KBM-7 (cell line): ENCODE measurements at regions not wholly inside any gene's neighbourhood (a gene's known extent, or its start where the extent isn't known, plus 50 kb on each side); places are given as distances from the start of the nearest gene placed in this dataset.

ENCODE experiments used
- DNase-seq: peaks from one replicate; pipeline ENCODE4 v3.0.0-alpha.2; 2015
- in situ Hi-C: fragments of 300-500 bp; cut with MboI; formaldehyde crosslinking; loops from 2 replicates; pipeline ENCODE4 v1.14.3; 2020; ENCODE audit warnings: low sequenced_read_pairs, low pct_unique_long_range_greater_than_20kb, mixed read lengths

DNA sequence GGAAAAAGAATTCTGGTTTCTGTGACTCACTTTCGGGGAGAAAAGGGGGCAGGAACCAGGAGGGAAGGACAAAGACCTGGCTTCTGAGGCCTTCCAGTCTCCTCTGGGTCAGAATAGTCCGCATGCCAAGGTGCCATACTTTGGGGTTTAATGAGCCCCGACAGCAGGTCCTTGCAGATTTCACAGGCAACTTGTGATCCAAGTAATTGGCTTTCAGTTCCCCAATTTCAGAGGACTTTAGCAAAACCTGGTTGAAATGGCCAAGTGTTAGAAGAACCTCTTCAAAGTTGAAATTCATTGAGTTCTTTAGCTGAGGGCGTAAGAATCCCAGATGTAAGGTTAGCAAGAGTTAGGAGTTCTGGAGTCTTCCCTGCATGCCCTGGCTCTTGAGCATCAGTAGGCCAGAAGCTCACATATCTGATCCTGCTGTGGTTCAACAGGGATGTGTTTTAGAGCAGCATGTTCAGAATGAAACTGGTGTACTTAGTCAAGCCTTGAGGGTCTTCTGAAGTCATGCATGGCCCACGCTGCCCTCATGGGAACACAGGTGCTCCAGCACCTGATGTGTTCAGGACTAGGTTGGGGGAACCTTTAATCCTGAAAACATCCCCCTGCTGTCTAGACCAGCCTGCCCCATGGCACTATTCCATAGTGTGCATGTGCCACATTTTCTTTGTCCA is 143.0 kb downstream of the NUP35 start:
- DNase-seq = no peak
- in situ Hi-C loops = no loop called here

DNA sequence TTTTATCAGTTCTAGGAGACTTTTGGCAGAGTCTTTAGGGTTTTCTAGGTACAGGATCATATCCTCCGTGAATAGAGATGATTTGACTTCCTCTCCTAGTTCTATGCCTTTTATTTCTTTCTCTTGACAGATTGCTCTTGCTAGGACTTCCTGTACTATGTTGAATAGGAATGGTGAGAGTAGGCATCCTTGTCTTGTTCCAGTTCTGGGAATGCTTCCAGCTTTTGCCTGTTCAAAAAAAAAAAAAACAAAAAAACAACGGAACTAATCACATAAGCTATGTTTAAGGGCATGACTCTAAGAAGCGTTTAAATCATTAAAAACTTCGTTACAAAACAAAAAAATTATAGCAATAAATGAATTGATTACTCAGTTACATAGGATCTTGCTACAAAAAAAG is 145.7 kb downstream of the NUP35 start:
- no peak for DNase-seq
- in situ Hi-C loops = no loop called here

DNA sequence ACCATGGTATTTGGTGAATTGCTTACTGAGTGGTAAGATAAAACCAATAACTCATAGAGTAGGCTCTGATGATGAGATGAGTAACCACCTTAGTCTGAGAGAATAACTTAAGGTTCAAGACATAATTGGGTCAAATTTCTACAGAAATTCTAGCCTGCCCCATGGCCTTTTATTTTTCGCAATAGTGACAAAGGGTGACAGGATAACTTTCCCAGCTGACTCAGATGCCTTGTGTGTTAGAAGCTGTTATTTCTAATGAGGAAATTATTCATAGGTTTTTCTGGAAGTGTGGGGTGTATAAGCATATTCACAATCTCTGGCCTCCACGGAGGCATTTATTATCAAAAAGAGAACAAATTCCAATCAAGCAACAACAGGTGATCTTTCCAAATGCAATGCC is 159.0 kb downstream of the NUP35 start:
- in situ Hi-C loops = no loop called here
- DNase-seq = no peak

DNA sequence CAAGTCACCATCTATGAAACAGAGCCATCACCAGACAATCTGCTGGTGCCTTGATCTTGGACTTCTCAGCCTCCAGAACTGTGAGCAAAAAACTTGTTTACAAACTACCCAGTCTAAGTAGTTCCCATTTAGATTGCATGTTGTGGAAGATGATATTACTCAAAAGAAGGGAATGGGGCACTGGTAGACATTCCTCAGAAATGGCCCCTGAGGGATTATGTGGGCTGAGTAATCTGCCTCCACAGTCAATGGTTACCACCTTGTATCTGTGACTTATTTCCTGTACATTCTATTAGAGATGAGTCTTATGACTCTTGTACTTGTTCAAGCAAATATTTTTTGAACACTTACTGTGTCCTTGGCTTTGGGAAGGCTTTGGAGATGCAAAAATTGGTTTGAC is 160.4 kb downstream of the NUP35 start:
- no peak for DNase-seq

DNA sequence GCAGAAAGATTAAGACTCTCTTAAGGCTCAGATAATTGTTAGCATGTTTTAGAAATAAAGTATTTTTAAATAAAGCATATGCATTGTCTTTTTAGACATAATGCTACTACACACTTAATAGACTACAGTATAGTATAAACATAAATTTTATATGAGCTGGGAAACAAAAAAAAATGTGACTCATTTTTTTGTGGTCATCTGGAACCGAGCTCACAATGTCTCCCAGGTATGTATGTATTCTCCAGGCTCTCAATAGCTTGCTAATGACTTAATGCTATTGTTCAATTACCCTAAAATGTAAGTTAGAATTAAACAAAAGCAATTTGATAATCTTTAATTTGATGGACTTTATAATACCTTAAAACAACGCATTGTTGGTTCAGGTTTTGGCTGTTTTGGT is 167.2 kb downstream of the NUP35 start:
- in situ Hi-C loops = no loop called here
- DNase-seq = no peak

More for the DNA sequence above, 160.4 kb downstream of the NUP35 start:
- in situ Hi-C loops = no loop called here

DNA sequence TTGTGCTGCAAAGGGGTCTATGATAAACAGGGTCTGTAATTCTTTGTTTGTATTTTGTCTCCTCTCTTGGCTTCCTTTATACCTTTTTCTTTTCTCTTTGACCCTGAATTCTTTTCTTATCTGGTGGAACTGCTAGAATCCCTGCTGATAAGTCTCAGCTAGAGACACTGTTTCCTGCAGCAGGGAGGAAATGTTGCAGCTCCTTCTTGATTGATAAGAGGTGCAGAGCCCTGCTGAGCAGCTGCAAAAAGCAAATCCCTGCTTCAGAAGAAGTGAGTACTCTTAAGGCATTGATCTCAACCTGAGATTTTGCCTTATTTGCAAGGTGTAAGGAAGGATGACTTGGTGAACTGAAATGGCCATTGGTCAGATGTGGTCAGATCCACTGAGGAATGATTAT is 167.8 kb downstream of the NUP35 start:
- no peak for DNase-seq
- in situ Hi-C loops = no loop called here

DNA sequence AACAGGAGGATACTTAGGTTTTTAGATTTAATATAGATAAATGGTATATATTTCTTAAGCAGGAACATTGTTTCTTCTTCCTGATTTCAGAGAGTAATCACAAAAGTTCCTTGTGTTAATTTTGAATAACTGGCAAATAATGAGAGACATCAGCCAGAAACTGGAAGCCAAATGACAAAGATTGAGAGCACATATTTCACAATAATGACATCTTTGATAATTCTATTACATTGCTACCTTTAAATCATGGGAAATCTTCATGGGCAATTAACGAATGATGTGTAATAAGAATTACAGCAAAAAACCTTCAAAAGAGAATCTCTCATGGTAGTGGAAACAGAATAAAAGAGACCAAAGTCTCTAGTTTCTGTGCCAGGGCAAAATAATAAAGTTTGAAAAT is 215.1 kb downstream of the NUP35 start:
- DNase-seq = no peak
- in situ Hi-C loops = no loop called here

DNA sequence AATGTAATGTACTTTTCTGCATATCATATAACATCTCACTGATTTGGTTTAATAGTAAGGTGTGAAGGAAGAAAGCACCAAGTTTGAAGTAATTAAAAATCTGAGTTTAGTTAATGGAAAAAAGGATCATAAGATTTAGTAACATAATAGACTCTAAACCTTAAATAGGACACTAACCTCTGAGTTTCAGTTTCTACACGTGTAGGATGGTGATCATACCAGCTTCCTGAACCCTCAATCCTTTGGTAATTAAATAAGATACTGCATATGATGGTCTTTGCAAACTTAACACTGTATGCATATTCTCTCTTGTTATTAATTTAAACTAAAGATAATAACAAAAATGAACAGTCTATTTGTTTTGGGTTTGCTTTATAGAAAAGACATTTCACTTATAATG is 216.8 kb downstream of the NUP35 start:
- in situ Hi-C loops = no loop called here
- DNase-seq = no peak

DNA sequence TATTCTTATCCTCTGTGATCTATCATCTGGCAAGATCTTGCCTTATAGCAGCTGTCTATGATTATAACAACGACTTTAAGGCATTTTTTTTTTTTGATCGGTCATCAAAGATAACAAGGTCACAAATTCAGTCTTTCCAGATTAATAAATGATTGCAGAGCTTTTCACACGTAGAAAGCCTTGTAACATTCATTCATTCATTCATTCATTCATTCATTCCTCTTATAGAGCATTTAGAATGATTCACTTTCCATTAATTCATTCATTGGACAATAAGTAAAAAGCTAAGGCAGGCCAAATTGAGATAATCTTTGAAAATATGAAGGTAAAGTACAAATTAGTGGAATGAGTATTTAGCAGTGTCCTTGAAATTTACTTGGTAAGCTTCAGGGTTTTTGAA is 223.7 kb downstream of the NUP35 start:
- no peak for DNase-seq
- in situ Hi-C loops = no loop called here

DNA sequence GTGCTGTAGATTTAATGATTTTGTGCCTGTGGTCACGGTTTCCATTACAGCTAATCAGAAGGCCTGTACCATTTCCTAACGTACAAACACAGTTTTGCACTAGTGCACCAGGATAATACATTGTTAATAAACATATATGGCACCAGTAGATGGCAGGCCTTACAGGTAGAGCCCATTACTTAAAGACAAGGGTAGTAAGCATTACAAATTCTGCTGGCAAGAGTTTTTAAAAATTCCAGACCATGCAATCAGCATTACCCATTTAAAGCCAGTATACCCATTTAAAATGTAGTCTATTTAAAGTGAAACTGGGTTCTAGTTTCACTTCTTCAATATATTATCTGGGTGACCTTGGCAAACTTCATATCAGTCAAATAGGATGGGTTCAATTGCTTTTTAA is 224.2 kb downstream of the NUP35 start:
- in situ Hi-C loops = no loop called here
- DNase-seq = no peak

DNA sequence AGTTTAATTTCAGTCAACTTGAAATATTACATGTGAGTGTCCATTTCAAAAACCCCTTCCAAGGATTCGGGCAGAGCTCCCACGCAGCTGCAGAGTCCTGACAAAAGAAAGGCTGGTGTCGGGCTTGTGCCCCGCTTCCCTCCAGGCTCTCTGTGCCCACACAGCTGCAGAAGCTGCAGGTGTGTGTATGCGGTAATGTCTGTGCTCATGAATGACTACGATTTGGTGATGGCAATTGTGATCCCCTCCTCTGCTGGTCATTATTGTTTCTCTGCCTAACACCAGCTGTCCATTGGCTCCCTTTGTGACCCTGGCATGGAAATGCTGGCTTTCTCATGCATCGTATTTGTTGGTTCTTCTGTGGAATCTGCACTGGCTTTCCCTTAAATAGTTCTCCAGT is 224.8 kb downstream of the NUP35 start:
- no peak for DNase-seq
- in situ Hi-C loops = no loop called here

DNA sequence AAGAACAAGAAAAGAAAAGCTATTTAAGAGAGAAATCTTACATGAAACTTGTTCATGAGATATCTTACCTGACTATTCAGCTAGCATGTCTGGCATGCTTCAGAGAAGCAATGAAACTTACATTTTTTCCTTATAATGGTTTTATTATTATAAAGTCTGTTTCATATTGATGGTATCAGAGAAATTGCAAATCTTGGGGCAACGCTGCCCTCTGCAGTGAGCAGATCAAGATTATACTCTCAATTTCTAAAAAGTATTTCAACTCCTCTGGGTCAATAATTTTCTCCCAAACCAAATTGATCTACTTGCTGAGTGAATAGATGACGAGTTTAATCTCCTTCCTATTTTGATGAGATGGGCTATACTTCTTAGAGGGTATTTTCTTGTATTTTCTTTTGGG is 235.6 kb downstream of the NUP35 start:
- in situ Hi-C loops = no loop called here
- no peak for DNase-seq

DNA sequence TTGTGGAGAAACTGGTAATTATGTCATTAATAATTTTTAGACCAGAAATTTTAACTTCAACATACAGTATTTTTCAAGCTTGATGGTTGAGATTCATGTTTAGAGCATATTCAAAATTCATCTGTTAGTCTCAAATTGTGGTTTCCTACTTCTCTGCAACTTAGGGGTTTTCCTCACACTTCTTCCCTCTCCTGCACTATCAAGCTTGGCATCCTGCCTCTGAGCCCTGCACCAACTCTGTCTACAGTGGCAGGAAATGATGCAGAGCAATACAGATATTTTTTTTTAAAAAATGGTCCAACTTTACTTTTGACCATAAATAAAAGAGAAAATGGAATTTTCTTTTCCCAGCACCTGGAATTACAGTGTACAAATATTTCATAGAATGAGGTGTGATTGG is 247.3 kb downstream of the NUP35 start:
- DNase-seq = no peak
- in situ Hi-C loops = no loop called here

DNA sequence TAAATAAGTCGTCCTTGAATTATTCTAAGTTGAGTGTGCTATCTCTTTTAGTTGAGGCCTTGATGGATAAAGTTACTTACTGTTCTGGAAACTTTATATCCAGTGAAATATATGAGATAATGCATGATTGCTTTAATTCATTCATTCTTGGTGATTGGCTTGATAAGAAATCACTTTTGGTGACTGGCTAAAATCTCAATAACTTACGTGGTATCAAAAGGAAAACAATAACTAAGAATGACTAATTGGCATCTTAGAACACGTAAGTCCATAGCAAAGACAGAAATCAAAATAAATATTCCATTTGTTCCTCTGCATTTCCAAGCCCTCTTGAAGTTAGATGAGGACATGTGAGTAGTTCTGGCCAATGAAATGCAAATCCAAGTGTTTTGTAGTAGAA is 251.6 kb downstream of the NUP35 start:
- in situ Hi-C loops = no loop called here

DNA sequence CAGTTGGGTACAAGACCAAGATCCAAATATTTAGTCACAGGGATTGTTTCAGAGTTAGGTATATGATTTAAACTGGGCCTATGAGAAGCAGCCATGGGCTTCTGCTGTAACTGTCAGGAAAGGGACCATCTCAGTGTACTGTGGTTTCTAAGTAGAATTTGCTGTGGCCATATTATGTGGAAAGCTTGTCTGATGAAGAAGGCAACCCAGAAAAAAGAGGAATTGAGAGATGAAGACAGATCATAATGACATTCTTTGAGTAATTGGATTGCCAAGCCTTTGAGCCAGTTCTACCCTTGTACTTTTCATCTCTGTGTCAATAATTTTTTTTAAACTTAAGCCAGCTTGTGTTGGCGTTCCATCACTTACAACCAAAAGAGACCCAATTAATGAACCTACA is 259.6 kb downstream of the NUP35 start:
- DNase-seq = no peak
- in situ Hi-C loops = no loop called here

More for the DNA sequence above, 251.6 kb downstream of the NUP35 start:
- no peak for DNase-seq

DNA sequence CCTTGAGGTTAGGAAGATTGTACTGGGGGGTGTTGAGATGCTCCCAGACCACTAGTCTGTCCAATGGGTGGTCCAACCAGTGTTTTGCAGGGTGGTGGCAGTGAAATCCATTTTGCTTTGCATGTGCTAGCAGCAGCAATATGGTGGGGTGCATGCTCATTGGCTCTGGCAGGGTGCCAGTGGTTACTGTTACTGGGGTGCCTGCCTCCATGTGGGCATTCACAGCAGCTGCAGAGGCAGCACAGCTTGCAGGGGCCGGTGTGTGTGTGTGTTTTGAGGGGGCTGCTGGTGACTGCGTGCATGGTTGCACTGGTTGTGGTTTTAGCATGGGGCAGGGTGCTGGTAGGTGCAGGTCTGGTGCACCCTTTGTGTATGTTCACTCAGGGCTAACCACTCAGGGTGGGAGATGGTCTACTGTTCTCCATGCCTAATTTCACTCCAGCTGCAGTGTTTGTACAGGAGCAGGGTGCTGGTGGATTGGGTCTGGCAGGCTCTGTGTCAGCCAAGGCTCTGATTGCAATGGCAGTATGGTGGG is 265.4 kb downstream of the NUP35 start:
- in situ Hi-C loops = no loop called here
- no peak for DNase-seq

DNA sequence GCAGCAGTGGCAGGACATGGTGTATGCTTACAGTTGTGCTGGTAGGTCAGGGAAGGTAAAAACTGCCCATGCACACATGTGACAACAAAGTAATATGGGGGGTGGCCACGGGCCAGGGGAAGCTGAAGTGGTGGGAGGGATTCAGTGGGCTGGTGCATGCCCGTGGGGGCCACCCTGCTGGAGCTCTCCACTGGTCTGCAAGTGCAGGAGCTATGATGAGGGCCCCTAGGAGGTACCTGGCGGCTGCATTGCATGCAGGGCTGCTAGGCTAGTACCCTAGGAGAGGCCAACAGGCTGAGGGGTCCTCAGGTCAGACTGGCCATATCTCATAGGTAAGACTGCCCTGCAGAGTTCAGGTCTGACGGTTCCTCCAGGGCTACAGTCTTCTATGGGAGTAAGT is 265.9 kb downstream of the NUP35 start:
- in situ Hi-C loops = no loop called here
- no peak for DNase-seq

DNA sequence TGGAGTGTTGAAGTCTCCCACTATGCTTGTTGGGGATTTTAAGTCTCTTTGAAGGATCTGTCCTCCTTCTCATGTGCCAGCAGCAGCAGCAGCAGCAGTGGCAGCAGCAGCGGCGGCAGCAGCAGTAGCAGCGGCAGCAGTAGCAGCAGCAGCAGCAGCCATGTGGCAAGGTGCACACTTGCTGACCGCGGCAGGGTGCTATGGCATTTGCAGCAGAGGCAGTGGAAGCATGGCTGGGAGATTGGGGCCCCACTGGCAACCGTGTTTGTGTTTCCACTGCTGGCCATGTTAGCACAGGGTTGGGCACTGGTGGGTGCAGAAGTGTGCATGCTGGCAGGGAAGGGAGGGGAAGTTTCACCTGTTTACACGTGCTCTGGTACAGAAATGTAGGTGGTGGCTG is 280.1 kb downstream of the NUP35 start:
- no peak for DNase-seq
- in situ Hi-C loops = no loop called here

DNA sequence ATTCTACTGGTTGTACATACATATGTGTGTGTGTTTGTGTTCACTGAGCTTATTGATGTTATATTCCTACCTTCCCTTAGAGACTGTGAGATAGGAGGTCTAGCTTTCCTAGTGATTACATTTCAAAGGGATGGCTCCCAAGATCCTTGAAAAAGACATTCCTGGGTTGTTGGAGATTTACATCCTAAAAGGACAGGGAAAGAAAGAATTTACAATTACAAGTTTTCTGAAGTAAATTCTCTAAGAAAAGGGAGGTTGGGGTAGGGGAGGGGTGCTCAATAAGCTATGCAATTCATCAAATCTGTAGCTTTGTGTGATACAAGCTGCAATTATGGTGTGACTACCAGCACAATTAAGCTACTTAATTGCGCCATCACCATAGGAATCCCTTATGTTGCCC is 284.3 kb downstream of the NUP35 start:
- DNase-seq = no peak

DNA sequence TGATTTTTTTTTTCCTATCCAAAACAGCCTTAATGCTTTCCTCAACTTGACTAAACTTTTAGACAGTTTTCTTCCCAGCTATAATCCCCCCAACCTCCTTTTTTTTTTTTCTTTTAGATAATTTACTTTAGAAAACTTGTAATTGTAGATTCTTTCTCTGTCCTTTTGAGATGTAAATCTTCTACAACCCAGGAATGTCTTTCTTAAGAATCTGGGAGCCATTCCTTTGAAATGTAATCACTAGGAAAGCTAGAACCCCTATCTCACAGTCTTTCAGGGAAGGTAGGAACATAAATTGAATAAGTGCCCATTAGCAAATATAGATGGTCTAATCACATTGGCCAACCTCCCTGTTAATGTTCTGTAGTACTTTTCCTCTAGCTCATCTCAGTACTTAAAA is 285.4 kb downstream of the NUP35 start:
- no peak for DNase-seq
- in situ Hi-C loops = no loop called here

More for the DNA sequence above, 284.3 kb downstream of the NUP35 start:
- in situ Hi-C loops = no loop called here

DNA sequence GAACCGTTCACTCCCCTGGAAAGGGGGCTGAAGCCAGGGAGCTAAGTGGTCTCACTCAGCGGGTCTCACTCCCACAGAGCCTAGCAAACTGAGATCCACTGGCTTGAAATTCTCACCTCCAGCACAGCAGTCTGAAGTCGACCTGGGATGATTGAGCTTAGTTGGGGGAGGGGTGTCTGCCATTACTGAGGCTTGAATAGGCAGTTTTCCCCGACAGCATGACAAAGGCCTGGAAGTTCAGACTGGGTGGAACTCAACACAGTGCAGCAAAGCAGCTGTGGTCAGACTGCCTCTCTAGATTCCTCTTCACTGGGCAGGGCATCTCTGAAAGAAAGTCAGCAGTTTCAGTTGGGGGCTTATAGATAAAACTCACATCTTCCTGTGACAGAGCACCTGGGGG is 292.5 kb downstream of the NUP35 start:
- in situ Hi-C loops = no loop called here
- DNase-seq = no peak
